RCC 7860 (cell line): ENCODE measurements at regions not wholly inside any gene's neighbourhood (a gene's known extent, or its start where the extent isn't known, plus 50 kb on each side); places are given as distances from the start of the nearest gene placed in this dataset.
"Not testable (repeated sequence)": the region's sequence is repeated elsewhere in the genome, so short reads cannot be mapped to it uniquely, and the experiment has no call there.

Source experiments
- DNase-seq: peaks from one replicate; pipeline ENCODE4 v3.0.0-alpha.2; 2015; ENCODE audit warnings: low spot score
- FAIRE-seq: peaks from 2 replicates; lab custom pipeline; 2012; peaks lifted over from hg19 to GRCh38; lab: Jason Lieb, UNC

DNA sequence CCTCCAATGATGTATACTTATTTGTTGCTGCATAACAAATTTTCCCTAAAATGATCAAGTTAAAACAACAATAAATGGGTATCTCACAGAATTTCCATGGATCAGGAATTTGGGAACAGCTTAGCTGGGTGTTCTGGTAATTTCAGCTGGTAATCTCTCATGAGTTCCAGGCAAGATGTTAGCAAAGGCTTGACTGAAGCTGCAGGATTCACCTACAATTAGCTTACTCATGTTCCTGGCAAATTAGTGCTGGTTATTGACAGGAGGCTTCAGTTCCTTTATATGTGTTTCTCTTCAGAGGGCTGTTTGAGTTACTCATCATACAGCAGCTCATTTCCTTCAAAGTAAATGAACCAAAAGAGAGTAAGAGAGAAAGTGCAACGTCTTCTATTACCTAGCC lies 506.3 kb upstream of the IMPG1 start:
- FAIRE-seq: no peak
- DNase-seq: no peak

DNA sequence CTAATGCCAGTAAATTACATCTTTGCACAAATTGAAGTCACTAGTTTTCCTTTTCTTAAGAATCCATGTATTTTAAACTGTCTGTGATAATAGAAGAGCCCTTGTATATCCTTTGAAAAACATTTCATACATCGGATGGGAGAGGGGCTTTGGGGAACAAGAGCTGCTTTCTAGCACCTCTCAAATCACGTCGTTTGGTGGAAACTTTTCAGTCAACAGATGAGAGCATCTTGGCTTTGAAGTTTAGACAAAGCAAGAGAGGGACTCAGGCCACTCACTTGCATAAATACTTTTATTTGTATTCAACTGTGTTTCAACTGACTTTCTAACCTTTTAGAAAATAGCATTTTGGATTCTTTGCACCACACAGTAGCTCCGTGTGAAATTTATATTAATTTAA lies 502.3 kb upstream of the IMPG1 start:
- DNase-seq: no peak
- no peak for FAIRE-seq

GRCh38 chr6:76565932-76566331 lies 493.5 kb upstream of the IMPG1 start:
- DNase-seq: no peak

GRCh38 chr6:76562371-76562770 lies 489.9 kb upstream of the IMPG1 start:
- not testable (repeated sequence) for FAIRE-seq, DNase-seq

More at GRCh38 chr6:76565932-76566331, 493.5 kb upstream of the IMPG1 start:
- FAIRE-seq: no peak

DNA sequence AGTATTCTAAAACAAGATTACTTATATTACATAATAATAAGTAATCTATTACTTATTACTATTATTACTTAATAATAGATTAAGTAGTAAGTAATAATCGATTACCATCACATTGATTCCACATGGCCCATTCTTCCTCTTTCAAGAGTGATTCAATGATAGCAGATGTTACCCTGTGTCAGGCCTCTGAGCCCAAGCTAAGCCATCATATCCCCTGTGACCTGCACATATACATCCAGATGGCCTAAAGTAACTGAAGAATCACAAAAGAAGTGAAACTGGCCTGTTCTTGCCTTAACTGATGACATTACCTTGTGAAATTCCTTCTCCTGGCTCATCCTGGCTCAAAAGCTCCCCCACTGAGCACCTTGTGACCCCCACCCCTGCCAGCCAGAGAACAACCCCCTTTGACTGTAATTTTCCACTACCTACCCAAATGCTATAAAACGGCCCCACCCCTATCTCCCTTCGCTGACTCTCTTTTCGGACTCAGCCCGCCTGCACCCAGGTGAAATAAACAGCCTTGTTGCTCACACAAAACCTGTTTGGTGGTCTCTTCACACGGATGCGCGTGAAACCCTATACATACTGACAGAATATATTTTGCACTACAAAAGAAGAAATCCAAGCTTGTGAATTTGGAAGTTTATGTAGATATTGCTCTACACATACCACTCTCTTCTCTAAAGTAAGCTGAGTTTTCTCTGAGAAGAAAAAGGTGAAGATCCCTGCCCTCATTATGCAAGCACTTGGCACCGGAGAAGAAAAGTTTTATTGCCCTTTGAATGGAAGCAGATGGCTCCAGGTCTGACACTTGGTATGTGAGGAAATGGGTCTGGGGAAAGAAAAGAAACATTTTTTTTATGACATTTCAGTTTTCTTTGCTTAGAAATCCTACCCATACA lies 488.6 kb upstream of the IMPG1 start:
- not testable (repeated sequence) for FAIRE-seq, DNase-seq

GRCh38 chr6:76553256-76553655 lies 480.8 kb upstream of the IMPG1 start:
- FAIRE-seq: no peak

DNA sequence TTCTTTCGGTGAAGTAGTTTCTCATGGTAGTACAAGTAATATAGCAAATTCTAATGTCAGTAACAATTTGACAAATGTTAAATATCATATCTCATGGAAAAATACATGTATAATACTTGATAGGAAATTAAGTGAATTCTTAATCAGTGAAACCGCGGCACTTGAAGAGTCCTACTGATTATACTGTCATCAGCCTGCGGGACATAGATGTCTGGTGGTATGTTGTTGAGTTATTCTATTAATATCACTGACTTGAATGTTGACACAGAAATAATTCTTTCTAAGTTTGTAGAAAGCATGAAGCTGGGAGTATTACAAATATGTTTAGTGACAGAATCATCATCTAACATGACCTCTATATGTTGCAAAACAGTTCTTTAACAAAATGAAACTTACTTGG lies 479.8 kb upstream of the IMPG1 start:
- no peak for FAIRE-seq

More at GRCh38 chr6:76553256-76553655, 480.8 kb upstream of the IMPG1 start:
- no peak for DNase-seq

GRCh38 chr6:76533661-76534060 lies 461.2 kb upstream of the IMPG1 start:
- no peak for FAIRE-seq

More for the DNA sequence above, 479.8 kb upstream of the IMPG1 start:
- no peak for DNase-seq

DNA sequence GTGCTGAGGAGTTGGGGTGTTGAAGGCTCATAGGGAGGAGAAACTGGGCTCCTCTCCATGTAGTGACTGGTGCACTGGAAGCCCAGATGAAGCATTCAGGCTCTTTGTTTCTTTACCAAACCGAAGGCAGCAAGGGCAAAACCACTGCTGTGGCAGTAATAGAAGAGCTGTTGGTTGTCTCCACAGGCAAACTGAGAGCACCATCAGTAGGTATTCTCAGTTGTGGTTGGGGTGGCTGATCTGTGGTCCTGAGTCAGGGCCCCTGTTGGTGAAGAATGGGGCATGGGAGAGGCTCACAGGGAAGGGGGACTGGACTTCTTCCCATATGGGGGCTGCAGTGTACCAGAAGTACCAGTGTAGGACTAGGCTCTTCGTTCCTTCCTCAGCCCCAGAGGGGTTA lies 460.2 kb upstream of the IMPG1 start:
- DNase-seq: no peak
- no peak for FAIRE-seq

More at GRCh38 chr6:76533661-76534060, 461.2 kb upstream of the IMPG1 start:
- no peak for DNase-seq

DNA sequence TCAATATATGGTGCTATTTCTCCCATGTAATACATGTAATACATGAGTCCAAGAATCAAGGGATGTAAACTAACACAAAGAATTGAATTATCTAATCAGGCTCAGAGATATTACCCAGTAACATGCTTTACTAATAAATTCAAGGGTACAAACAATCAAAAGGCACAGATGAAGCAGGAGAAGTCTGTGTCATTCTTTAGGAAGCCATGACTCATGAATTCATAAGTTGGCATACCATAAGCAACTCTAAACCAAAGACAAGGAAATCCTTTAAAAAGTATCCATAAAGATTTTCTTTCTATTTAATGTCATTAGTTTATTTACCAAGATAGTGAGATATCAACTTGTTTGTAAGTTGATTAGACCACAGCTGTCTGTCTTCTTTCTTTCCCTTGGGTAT lies 446.0 kb upstream of the IMPG1 start:
- FAIRE-seq: no peak
- DNase-seq: no peak

- DNase-seq (no peak), FAIRE-seq (no peak)
These were observed 444.5 kb upstream of the IMPG1 start for GRCh38 chr6:76516924-76517323.

GRCh38 chr6:76510489-76510888 lies 438.0 kb upstream of the IMPG1 start:
- FAIRE-seq (no peak), DNase-seq (no peak)

- FAIRE-seq: no peak
- no peak for DNase-seq
These were observed 436.9 kb upstream of the IMPG1 start for GRCh38 chr6:76509397-76509796.

GRCh38 chr6:76506808-76507207 lies 434.3 kb upstream of the IMPG1 start:
- DNase-seq (no peak), FAIRE-seq (no peak)

GRCh38 chr6:76495909-76496308 lies 423.4 kb upstream of the IMPG1 start:
- FAIRE-seq (no peak), DNase-seq (no peak)

DNA sequence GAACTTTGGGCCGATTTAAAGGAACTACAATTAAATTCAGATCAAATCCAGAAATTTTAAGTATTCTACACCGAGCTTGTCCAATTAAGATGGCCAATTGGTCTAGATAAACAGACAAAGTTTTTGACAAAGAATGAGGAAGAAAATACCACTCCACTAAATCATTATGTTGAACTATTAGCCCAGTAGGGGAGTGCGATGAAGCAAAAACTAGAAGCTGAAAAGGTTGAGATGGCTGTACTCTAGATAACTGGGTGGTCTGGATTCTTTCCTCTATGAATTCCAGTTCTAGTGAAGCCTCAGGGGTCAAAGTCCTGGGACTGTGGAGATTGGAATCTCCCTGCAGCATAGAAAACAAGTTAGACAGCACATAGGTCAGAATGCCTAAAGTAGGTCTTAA lies 418.9 kb upstream of the IMPG1 start:
- not testable (repeated sequence) for FAIRE-seq, DNase-seq

DNA sequence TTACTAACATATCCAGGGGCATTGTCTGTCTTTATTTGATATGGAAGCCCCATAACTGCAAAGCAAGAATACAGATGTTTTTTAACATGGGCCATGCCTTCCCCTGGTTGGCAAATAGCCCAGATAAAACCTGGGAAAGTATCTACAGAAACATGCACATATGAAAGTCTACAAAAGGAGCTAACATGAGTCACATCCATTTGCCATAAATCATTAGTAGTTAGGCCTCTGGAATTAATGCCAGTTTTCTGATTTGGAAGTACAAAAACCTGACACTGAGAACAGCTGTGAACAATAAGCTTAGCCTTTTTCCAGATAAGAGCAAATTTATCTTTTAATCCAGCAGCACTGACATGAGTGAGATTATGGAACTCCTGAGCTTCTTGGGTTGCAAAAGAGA lies 418.0 kb upstream of the IMPG1 start:
- FAIRE-seq: no peak
- DNase-seq: no peak

- DNase-seq (no peak), FAIRE-seq (no peak)
These were observed 408.6 kb upstream of the IMPG1 start for GRCh38 chr6:76481101-76481500.

- FAIRE-seq: no peak
- DNase-seq: no peak
These were observed 400.4 kb upstream of the IMPG1 start for GRCh38 chr6:76472858-76473257.

GRCh38 chr6:76466286-76466685 lies 393.8 kb upstream of the IMPG1 start:
- FAIRE-seq (no peak), DNase-seq (no peak)

- no peak for FAIRE-seq
- DNase-seq: no peak
These were observed 392.9 kb upstream of the IMPG1 start for GRCh38 chr6:76465410-76465809.

- FAIRE-seq (no peak), DNase-seq (no peak)
These were observed 380.8 kb upstream of the IMPG1 start for GRCh38 chr6:76453270-76453669.
